Kidney (tissue), 13 donors: ENCODE measurements at regions not wholly inside any gene's neighbourhood (a gene's known extent, or its start where the extent isn't known, plus 50 kb on each side); places are given as distances from the start of the nearest gene placed in this dataset.

Source experiments
- DNase-seq, 5 donors: peaks; one replicate each; pipeline ENCODE4 v3.0.0-alpha.2; 2013 to 2020
- FAIRE-seq: peaks from 2 replicates; lab custom pipeline; 2012; peaks lifted over from hg19 to GRCh38; lab: Jason Lieb, UNC
- H3K27ac ChIP-seq, 2 donors: one replicate each; pipeline ENCODE4 v1.7.0; 2013; ENCODE audit warnings: low read depth in 2 of 2, low read length in 2 of 2, inconsistent platforms in 1 of 2
- H3K27me3 ChIP-seq: one replicate; pipeline ENCODE4 v1.7.1; 2013; ENCODE audit warnings: low read length, inconsistent platforms; ENCODE audit not compliant: control insufficient read depth, insufficient read depth
- H3K36me3 ChIP-seq, 3 donors: one replicate each; pipeline versions ENCODE4 v1.7.0 to v1.7.1; 2013; ENCODE audit warnings: low read length in 3 of 3, control low read depth in 1 of 3, inconsistent platforms in 1 of 3; ENCODE audit not compliant: insufficient read depth in 3 of 3, control insufficient read depth in 2 of 3
- H3K4me1 ChIP-seq, 3 donors: one replicate each; pipeline versions ENCODE4 v1.7.0 to v1.7.1; 2013; ENCODE audit warnings: low read length in 3 of 3, inconsistent platforms in 1 of 3, low read depth in 1 of 3; ENCODE audit not compliant: control insufficient read depth in 2 of 3, insufficient read depth in 2 of 3
- H3K4me3 ChIP-seq, 3 donors: one replicate each; pipeline versions ENCODE4 v1.7.0 to v1.8.1; 2013; ENCODE audit warnings: low read length in 3 of 3, control low read depth in 1 of 3, inconsistent platforms in 1 of 3
- H3K9ac ChIP-seq, 3 donors: one replicate each; pipeline versions ENCODE4 v1.7.0 to v1.7.1; 2013; ENCODE audit warnings: low read length in 3 of 3, control low read depth in 1 of 3, inconsistent platforms in 1 of 3
- H3K9me3 ChIP-seq, 3 donors: one replicate each; pipeline versions ENCODE4 v1.7.0 to v1.7.1; 2013; ENCODE audit warnings: low read length in 3 of 3, control low read depth in 1 of 3, inconsistent platforms in 1 of 3; ENCODE audit not compliant: control insufficient read depth in 2 of 3, insufficient read depth in 1 of 3
- intact Hi-C: fragments of 100-400 bp; cut with DNase I; formaldehyde crosslinking; loops from one replicate; pipeline ENCODE4 v1.11.1; 2022
- TF ChIP-seq, protein P1 (sequence below): IDR thresholded peaks from 3 replicates; pipeline ENCODE4 v1.5.1; 2012; ENCODE audit warnings: mild to moderate bottlenecking, moderate library complexity, borderline replicate concordance; ENCODE audit not compliant: insufficient read depth; ENCODE audit errors: extremely low read depth
- donor health status: control.
- donor health status: control.
- donor health status: control.
- donor health status: control.
- donor health status: control.
- donor health status: DM: yes; HTN: yes; CAD: no.
- donor health status: Normal renal cell carcinoma (clear cell type).

DNA sequence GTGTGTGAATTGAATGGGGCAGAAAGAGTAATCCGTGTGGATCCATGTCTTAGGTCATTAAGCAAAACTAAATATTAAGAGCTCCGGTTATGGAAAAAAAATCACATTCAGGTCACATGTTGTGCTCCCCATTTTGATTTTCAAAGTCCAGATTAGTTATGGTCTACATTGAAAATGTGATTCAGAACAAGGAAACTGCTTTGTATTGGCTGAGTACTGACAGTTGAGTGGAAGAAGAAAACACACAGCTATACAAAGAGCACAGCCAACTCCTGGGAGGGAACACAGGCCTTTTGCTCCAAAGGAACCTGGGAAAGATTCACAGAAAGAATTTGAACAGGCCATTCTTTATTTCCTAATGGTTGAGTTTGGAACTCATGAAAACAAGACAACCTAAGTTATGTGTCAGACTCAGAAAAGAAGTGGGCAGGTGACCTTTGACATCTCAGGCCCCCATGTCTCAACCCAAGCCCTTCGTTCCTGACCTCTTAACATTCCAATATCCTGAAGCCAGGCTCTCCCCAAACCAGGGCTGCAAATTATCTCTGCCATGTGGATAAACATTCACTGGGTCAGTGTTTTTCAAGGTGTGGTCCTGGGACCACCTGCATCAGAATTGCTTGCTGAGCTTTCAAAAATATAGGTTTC is 159.3 kb upstream of the LMO4 start:
- Histone ChIP-seq H3K4me3 (no peak overlapping the region), H3K4me1 (no peaks in the 10 kb centered on the region), H3K27me3 (no peaks in the 10 kb centered on the region), H3K36me3 (no peaks in the 10 kb centered on the region), H3K27ac (no peak overlapping the region), H3K9ac (no peak overlapping the region), H3K9me3 (no peaks in the 10 kb centered on the region)
- intact Hi-C loops = no loop called here
- DNase-seq (no peak), FAIRE-seq (no peak)
- TF ChIP-seq, protein P1, sequence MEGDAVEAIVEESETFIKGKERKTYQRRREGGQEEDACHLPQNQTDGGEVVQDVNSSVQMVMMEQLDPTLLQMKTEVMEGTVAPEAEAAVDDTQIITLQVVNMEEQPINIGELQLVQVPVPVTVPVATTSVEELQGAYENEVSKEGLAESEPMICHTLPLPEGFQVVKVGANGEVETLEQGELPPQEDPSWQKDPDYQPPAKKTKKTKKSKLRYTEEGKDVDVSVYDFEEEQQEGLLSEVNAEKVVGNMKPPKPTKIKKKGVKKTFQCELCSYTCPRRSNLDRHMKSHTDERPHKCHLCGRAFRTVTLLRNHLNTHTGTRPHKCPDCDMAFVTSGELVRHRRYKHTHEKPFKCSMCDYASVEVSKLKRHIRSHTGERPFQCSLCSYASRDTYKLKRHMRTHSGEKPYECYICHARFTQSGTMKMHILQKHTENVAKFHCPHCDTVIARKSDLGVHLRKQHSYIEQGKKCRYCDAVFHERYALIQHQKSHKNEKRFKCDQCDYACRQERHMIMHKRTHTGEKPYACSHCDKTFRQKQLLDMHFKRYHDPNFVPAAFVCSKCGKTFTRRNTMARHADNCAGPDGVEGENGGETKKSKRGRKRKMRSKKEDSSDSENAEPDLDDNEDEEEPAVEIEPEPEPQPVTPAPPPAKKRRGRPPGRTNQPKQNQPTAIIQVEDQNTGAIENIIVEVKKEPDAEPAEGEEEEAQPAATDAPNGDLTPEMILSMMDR = no peak

DNA sequence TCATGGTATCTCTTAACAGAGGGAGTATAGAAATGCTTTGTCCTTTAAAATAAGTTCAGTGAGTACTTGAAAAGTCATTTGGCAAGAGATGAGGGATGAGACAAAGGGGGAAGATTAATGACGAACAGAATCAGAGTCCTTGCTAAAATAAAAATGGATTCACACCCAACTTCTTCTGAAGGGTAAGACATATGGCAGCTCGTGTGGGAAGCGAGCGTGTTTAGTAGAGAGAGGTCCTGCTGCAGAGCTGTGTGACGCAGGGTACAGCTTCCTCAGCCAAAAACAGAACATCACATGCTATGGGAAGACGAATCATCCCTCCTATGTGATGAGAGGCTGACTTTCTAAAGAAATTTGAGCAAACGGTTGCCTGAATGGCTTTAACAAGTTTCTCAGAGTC is 158.5 kb upstream of the LMO4 start:
- FAIRE-seq (no peak), DNase-seq (no peak)
- TF ChIP-seq, protein P1 = no peak
- Histone ChIP-seq H3K4me3 (no peak overlapping the region), H3K9ac (no peak overlapping the region), H3K4me1 (no peaks in the 10 kb centered on the region), H3K27me3 (no peaks in the 10 kb centered on the region), H3K9me3 (no peaks in the 10 kb centered on the region), H3K27ac (no peak overlapping the region), H3K36me3 (no peaks in the 10 kb centered on the region)
- intact Hi-C loops = no loop called here

DNA sequence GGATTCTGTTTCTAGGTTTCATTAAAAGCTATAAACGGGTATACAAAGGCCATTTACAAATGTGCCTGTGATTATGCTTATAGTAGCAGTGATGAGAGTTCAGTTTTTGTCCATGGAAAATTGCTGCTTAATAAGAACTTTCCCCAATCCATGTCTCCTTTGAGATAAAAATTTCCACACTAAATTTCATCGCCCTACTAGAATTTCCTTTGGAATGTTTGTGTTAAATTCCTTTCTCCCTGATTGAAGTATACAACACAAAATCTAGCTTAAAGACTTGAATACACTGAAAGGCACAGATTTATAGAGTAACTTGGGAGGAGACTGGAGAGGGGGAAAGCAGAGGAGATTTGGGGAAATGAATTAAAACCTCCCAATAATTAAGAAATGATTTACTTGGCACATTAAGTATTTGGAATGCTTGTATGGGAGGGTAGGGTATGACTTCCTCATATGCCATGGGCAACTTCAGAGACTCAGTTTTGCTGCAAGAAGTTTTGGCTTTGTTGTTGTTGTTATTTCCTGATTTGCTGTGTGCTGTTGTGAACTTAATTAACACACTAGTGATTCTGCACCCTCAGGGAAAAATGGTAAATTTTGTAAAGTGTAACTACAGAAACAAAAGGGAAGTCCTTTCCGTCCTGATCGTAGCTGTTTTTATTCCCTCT is 157.6 kb upstream of the LMO4 start:
- no peaks in the 10 kb centered on the region for H3K36me3 ChIP-seq
- no peak for FAIRE-seq
- H3K27ac ChIP-seq = no peak overlapping the region
- H3K9me3 ChIP-seq = no peaks in the 10 kb centered on the region
- no peaks in the 10 kb centered on the region for H3K27me3 ChIP-seq
- no peaks in the 10 kb centered on the region for H3K4me1 ChIP-seq
- TF ChIP-seq, protein P1 = no peak
- intact Hi-C loops = no loop called here
- no peak for DNase-seq
- H3K9ac ChIP-seq = no peak overlapping the region
- H3K4me3 ChIP-seq = no peak overlapping the region

DNA sequence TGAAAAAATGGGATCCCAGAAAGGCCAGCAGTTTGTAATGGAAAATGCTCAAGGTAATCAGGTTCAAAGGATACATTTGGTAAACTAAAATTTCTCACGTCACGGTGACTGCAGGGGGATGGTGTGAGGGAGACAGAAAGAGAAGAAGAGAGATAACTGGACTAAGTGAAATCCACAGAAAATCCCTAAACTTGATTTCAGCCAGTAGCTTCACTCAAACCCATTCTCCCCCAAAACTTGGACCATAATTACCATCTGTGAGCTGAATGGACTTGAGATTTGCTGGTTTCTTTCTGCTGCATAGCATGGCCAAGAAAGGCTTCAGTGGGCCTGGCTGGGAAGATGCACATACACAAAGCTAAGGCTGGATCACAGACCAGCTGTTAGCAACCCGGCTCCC is 155.4 kb upstream of the LMO4 start:
- FAIRE-seq = no peak

More for the DNA sequence above, 155.4 kb upstream of the LMO4 start:
- DNase-seq = no peak
- TF ChIP-seq, protein P1 = no peak
- intact Hi-C loops = no loop called here
- Histone ChIP-seq H3K9ac (no peak overlapping the region), H3K36me3 (no peaks in the 10 kb centered on the region), H3K9me3 (no peaks in the 10 kb centered on the region), H3K4me3 (no peak overlapping the region), H3K27ac (no peak overlapping the region), H3K4me1 (no peaks in the 10 kb centered on the region), H3K27me3 (no peaks in the 10 kb centered on the region)
